Epithelial cell of proximal tubule (primary cell): ENCODE measurements at regions not wholly inside any gene's neighbourhood (a gene's known extent, or its start where the extent isn't known, plus 50 kb on each side); places are given as distances from the start of the nearest gene placed in this dataset.
A peak's percentile ranks its signal among the peaks of the same experiment; 100 is the strongest.

Experiments used
- DNase-seq: peaks from one replicate; pipeline ENCODE4 v3.0.0-alpha.2; 2011; ENCODE audit warnings: low read depth
- H3K4me3 ChIP-seq: 2 replicates; pipeline ENCODE4 v1.5.1; 2011; ENCODE audit warnings: low read depth, mild to moderate bottlenecking, low read length
- CTCF ChIP-seq: conservative IDR thresholded peaks from 2 replicates; pipeline ENCODE4 v1.5.1; 2012; ENCODE audit warnings: low read depth, mild to moderate bottlenecking, low read length

- peak; percentile 61 for DNase-seq
- TF ChIP-seq CTCF: no peak
- H3K4me3 ChIP-seq: no peak overlapping the region
Observed at GRCh38 chr5:4480528-4481349, 659.4 kb upstream of the ADAMTS16 start.

- no peak for TF ChIP-seq CTCF
- DNase-seq: no peak
- no peak overlapping the region for H3K4me3 ChIP-seq
Observed at GRCh38 chr5:4487581-4487980, 652.5 kb upstream of the ADAMTS16 start.

GRCh38 chr5:4511996-4512656, 628.0 kb upstream of the ADAMTS16 start:
- DNase-seq: no peak
- TF ChIP-seq CTCF: peak; percentile 68
- H3K4me3 ChIP-seq: peak overlapping the region; percentile 36

GRCh38 chr5:4513381-4513780, 626.7 kb upstream of the ADAMTS16 start:
- H3K4me3 ChIP-seq: no peak overlapping the region
- no peak for DNase-seq
- TF ChIP-seq CTCF: no peak

- H3K4me3 ChIP-seq: no peak overlapping the region
- TF ChIP-seq CTCF: no peak
- no peak for DNase-seq
Observed at GRCh38 chr5:4514067-4514648, 626.0 kb upstream of the ADAMTS16 start.

- no peak for TF ChIP-seq CTCF
- DNase-seq: no peak
- no peak overlapping the region for H3K4me3 ChIP-seq
Observed at GRCh38 chr5:4518903-4519672, 621.0 kb upstream of the ADAMTS16 start.
